ENCODE measurements at regions not wholly inside any gene's neighbourhood (a gene's known extent, or its start where the extent isn't known, plus 50 kb on each side); places are given as distances from the start of the nearest gene placed in this dataset.

DNA sequence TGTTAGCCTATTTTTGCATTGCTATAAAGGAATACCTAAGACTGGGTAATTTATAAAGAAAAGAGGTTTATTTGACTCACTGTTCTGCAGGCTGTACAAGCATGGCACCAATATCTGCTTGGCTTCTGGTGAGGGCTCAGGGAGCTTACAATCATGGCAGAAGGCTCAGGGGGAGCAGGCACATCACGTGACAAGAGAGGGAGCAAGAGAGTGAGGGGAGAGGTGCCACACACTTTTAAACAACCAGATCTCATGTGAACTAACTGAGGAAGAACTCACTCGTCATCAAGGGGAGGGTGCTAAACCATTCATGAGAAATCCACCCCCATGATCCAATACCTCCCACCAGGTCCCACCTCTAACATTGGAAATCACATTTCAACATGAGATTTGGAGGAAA lies 73.9 kb upstream of the ADCY1 start:
- H3K36me3 ChIP-seq = no peaks in the 10 kb centered on the region
- H3K27me3 ChIP-seq = no peaks in the 10 kb centered on the region
- H3K4me3 ChIP-seq (ENCODE audit: low read depth in 1 of 2, low read length in 1 of 2) = no peak overlapping the region
- no peaks in the 10 kb centered on the region for H3K9me3 ChIP-seq
- H3K27ac ChIP-seq = no peak overlapping the region
- no peaks in the 10 kb centered on the region for H3K4me1 ChIP-seq (ENCODE audit: control insufficient read depth in 1 of 2, insufficient read depth in 1 of 2, low read depth in 1 of 2, low read length in 1 of 2)
- TF ChIP-seq, protein P1, sequence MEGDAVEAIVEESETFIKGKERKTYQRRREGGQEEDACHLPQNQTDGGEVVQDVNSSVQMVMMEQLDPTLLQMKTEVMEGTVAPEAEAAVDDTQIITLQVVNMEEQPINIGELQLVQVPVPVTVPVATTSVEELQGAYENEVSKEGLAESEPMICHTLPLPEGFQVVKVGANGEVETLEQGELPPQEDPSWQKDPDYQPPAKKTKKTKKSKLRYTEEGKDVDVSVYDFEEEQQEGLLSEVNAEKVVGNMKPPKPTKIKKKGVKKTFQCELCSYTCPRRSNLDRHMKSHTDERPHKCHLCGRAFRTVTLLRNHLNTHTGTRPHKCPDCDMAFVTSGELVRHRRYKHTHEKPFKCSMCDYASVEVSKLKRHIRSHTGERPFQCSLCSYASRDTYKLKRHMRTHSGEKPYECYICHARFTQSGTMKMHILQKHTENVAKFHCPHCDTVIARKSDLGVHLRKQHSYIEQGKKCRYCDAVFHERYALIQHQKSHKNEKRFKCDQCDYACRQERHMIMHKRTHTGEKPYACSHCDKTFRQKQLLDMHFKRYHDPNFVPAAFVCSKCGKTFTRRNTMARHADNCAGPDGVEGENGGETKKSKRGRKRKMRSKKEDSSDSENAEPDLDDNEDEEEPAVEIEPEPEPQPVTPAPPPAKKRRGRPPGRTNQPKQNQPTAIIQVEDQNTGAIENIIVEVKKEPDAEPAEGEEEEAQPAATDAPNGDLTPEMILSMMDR (IDR thresholded peaks at IDR 0.05) = no peak

GRCh38 chr7:45501791-45502190 lies 72.4 kb upstream of the ADCY1 start:
- TF ChIP-seq, protein P1 (IDR thresholded peaks at IDR 0.05) = no peak
- no peaks in the 10 kb centered on the region for H3K27me3 ChIP-seq
- H3K9me3 ChIP-seq = peaks cover 12% of the 10 kb centered on the region
- no peak overlapping the region for H3K4me3 ChIP-seq (ENCODE audit: low read depth in 1 of 2, low read length in 1 of 2)
- H3K4me1 ChIP-seq (ENCODE audit: control insufficient read depth in 1 of 2, insufficient read depth in 1 of 2, low read depth in 1 of 2, low read length in 1 of 2) = no peaks in the 10 kb centered on the region
- H3K36me3 ChIP-seq = no peaks in the 10 kb centered on the region
- no peak overlapping the region for H3K27ac ChIP-seq

DNA sequence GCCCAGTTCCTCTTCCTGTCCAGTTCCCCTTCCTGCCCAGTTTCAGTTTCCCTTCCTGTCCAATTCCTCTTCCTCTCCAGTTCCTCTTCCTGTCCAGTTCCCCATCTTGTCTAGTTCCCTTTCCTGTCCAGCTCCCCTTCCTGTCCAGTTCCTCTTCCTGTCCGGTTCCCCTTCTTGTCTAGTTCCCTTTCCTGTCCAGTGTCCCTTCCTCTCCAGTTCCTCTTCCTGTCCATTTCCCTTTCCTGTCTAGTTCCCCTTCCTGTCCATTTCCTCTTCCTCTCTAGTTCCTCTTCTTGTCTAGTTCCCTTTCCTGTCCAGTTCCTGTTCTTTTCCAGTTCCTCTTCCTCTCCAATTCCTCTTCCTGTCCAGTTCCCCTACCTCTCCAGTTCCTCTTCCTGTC lies 68.1 kb upstream of the ADCY1 start:
- TF ChIP-seq, protein P1 (IDR thresholded peaks at IDR 0.05) = no peak
- no peak overlapping the region for H3K4me3 ChIP-seq (ENCODE audit: low read depth in 1 of 2, low read length in 1 of 2)
- H3K4me1 ChIP-seq (ENCODE audit: control insufficient read depth in 1 of 2, insufficient read depth in 1 of 2, low read depth in 1 of 2, low read length in 1 of 2) = no peaks in the 10 kb centered on the region
- H3K27ac ChIP-seq = no peak overlapping the region
- peaks cover 20% of the 10 kb centered on the region for H3K9me3 ChIP-seq
- no peaks in the 10 kb centered on the region for H3K36me3 ChIP-seq
- H3K27me3 ChIP-seq = no peaks in the 10 kb centered on the region

DNA sequence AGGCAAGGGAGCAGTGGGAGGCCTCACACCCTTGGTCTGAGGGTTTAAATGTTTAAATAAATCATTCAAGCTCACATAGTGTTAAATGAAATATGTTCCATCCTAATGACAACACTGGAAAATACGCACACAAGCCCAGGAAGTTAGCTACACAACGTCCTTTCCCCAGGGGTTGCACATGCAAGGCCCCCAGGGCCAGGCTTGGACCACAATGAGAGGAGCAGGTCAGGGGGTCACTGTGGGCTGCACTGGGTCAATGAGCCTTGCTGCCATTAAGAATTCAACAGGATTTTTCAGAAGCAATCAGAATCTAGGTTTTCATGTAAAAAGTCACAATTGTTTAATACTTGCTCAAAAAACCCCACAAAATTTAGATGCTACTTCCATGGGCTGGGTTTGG lies 64.9 kb upstream of the ADCY1 start:
- H3K4me1 ChIP-seq (ENCODE audit: control insufficient read depth in 1 of 2, insufficient read depth in 1 of 2, low read depth in 1 of 2, low read length in 1 of 2) = no peaks in the 10 kb centered on the region
- no peak overlapping the region for H3K27ac ChIP-seq
- TF ChIP-seq, protein P1 (IDR thresholded peaks at IDR 0.05) = no peak
- H3K27me3 ChIP-seq = no peaks in the 10 kb centered on the region
- H3K9me3 ChIP-seq = peaks cover 20% of the 10 kb centered on the region
- no peak overlapping the region for H3K4me3 ChIP-seq (ENCODE audit: low read depth in 1 of 2, low read length in 1 of 2)
- no peaks in the 10 kb centered on the region for H3K36me3 ChIP-seq

DNA sequence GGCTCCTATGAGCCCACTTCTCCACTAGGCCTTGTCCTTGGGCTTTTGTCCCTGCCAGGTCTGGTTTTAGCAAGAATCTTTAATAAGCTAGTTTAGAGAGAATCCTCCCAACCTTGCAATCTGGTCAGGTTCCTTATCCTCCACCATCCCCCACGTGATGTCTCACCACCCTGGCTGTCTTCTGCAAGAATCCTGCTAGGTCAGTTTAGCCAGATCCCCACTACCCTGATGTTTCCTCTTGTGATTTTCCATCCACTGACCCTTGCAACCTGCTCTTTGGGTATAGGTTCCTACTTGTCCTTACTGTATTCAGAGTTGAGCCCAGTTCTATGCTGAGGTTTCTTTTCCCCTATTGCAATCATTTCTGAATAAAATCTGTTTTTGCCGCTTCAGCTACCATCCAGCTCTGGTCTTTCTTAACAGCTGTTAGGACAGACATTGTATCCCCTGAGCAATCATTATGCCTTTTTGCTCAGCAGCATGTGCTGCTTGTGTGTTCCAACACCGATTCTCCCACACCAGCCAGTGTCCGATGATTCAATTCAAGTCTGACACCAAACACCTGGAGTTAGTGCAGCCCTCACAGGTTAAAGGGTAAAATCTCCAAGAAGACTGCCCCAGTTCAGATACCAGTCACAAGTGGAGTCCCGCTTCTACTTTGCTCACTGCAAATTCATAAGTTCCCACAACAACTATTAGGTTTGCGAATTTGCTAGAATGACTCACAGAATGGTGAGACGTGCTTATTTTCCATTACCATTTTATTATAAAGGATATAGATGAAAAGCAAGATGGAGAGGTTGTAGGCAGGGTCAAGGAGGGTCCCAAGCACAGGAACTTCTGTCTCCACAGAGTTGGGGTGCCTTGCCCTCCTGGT lies 62.2 kb upstream of the ADCY1 start:
- no peaks in the 10 kb centered on the region for H3K4me1 ChIP-seq (ENCODE audit: control insufficient read depth in 1 of 2, insufficient read depth in 1 of 2, low read depth in 1 of 2, low read length in 1 of 2)
- peaks cover 6% of the 10 kb centered on the region for H3K9me3 ChIP-seq
- H3K27me3 ChIP-seq = no peaks in the 10 kb centered on the region
- no peak overlapping the region for H3K4me3 ChIP-seq (ENCODE audit: low read depth in 1 of 2, low read length in 1 of 2)
- TF ChIP-seq, protein P1 (IDR thresholded peaks at IDR 0.05) = no peak
- no peaks in the 10 kb centered on the region for H3K36me3 ChIP-seq
- no peak overlapping the region for H3K27ac ChIP-seq
